Urinary bladder (tissue), 3 donors: ENCODE measurements at regions not wholly inside any gene's neighbourhood (a gene's known extent, or its start where the extent isn't known, plus 50 kb on each side); places are given as distances from the start of the nearest gene placed in this dataset.
A peak's percentile ranks its signal among the peaks of the same experiment; 100 is the strongest.

Experiments used
- DNase-seq: peaks from one replicate; pipeline ENCODE4 v3.0.0-alpha.2; 2015; ENCODE audit errors: extremely low spot score
- H3K27ac ChIP-seq: one replicate; pipeline ENCODE4 v1.5.1; 2013; ENCODE audit warnings: low read depth, mild to moderate bottlenecking, moderate library complexity
- H3K36me3 ChIP-seq: one replicate; pipeline ENCODE4 v1.6.1; 2013; ENCODE audit warnings: mild to moderate bottlenecking, moderate library complexity; ENCODE audit not compliant: insufficient read depth
- H3K4me1 ChIP-seq: one replicate; pipeline ENCODE4 v1.6.1; 2013; ENCODE audit warnings: mild to moderate bottlenecking, moderate library complexity; ENCODE audit not compliant: insufficient read depth
- H3K4me3 ChIP-seq: one replicate; pipeline ENCODE4 v1.5.1; 2013; ENCODE audit warnings: low read depth, low read length
- WGBS: extraction: QIAGEN DNeasy Blood & Tissue Kit; methylation state at CpG from one replicate; pipeline ENCODE4 v1.1.7; 2013; 5-methylcytosine and 5-hydroxymethylcytosine counted together
- donor health status: healthy with polysubstance abuse.
- donor health status: healthy.

- peak overlapping the region; percentile 56 for H3K27ac ChIP-seq
- WGBS: 23% methylated on average over 6 of the region's 6 CpGs
- no peaks in the 10 kb centered on the region for H3K36me3 ChIP-seq
- DNase-seq: no peak
- H3K4me1 ChIP-seq: no peaks in the 10 kb centered on the region
- peak overlapping the region; percentile 6 for H3K4me3 ChIP-seq
Measured at GRCh38 chr10:10796774-10797415, 220.8 kb upstream of the CELF2 start.

GRCh38 chr10:10797513-10797912 lies 220.2 kb upstream of the CELF2 start:
- WGBS: 30% methylated on average over 8 of the region's 8 CpGs
- DNase-seq: no peak
- Histone ChIP-seq H3K27ac (peak overlapping the region; percentile 86), H3K4me3 (peak overlapping the region; percentile 15), H3K36me3 (no peaks in the 10 kb centered on the region), H3K4me1 (no peaks in the 10 kb centered on the region)

GRCh38 chr10:10798102-10798863 lies 219.4 kb upstream of the CELF2 start:
- no peak for DNase-seq
- 21% methylated on average over 20 of the region's 20 CpGs for WGBS
- no peaks in the 10 kb centered on the region for H3K4me1 ChIP-seq
- no peak overlapping the region for H3K4me3 ChIP-seq
- H3K27ac ChIP-seq: peak overlapping the region; percentile 74
- no peaks in the 10 kb centered on the region for H3K36me3 ChIP-seq

DNA sequence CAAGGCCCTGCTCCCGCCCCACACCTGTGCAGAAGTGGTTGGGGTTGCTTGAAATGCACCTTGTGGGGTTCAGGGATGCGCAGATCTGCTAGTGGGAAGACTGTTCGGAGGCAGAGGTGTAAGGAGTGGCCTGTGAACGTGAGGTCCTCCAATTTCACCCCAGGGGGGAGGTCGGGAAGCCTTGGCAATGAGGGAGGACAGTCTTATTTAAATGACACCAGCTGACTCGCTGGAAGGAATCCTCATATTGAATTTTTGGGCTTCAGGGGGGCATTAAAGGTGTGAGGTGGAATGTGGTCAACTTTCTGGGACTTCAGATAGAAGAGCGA lies 218.8 kb upstream of the CELF2 start:
- H3K4me3 ChIP-seq: no peak overlapping the region
- H3K27ac ChIP-seq: peak overlapping the region; percentile 74
- H3K4me1 ChIP-seq: no peaks in the 10 kb centered on the region
- 46% methylated on average over 7 of the region's 7 CpGs for WGBS
- no peak for DNase-seq
- no peaks in the 10 kb centered on the region for H3K36me3 ChIP-seq

DNA sequence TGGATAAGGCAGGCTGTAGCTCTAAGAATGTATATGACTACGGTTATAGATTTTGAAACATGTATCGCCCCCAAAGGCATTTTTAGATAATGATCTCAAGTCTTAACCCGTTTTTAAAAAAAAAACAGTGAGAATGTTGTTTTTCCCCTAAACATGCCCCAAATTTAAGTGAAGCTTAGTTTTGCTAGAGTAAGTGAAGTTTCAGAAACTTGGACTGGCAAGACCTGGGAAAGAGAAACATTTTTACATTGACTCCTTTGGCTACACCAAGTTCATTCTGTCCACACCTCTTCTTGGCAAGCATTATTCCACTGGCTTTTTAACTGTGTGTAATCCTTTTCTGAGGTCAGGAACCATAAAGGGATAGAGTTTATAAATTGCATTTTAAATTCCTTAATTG lies 216.7 kb upstream of the CELF2 start:
- Histone ChIP-seq H3K27ac (no peak overlapping the region), H3K4me3 (no peak overlapping the region), H3K36me3 (no peaks in the 10 kb centered on the region), H3K4me1 (no peaks in the 10 kb centered on the region)
- 71% methylated on average over 3 of the region's 3 CpGs for WGBS
- no peak for DNase-seq

GRCh38 chr10:10803278-10803677 lies 214.4 kb upstream of the CELF2 start:
- H3K36me3 ChIP-seq: no peaks in the 10 kb centered on the region
- no peak for DNase-seq
- H3K27ac ChIP-seq: no peak overlapping the region
- 28% methylated on average over 1 of the region's 1 CpG for WGBS
- H3K4me1 ChIP-seq: no peaks in the 10 kb centered on the region
- H3K4me3 ChIP-seq: no peak overlapping the region

DNA sequence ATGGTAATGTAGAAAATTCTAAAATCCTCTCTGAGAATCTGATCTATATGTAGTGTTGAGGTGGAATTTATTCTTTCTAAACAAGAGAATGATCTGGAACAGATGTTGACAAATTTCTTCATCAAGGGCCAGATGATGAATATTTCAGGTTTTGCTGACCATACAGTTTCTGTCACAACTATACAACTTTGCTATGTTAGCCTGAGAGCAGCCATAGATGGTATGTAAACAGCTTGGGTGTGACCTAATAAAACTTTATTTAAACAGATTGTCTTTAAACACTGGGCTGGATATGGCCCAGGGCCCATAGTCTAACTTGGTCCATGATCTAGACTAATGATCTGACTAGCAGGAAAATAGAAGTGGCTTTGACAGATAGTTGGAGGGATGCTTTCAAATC lies 213.6 kb upstream of the CELF2 start:
- Histone ChIP-seq H3K4me1 (no peaks in the 10 kb centered on the region), H3K4me3 (no peak overlapping the region), H3K27ac (no peak overlapping the region), H3K36me3 (no peaks in the 10 kb centered on the region)
- no peak for DNase-seq

DNA sequence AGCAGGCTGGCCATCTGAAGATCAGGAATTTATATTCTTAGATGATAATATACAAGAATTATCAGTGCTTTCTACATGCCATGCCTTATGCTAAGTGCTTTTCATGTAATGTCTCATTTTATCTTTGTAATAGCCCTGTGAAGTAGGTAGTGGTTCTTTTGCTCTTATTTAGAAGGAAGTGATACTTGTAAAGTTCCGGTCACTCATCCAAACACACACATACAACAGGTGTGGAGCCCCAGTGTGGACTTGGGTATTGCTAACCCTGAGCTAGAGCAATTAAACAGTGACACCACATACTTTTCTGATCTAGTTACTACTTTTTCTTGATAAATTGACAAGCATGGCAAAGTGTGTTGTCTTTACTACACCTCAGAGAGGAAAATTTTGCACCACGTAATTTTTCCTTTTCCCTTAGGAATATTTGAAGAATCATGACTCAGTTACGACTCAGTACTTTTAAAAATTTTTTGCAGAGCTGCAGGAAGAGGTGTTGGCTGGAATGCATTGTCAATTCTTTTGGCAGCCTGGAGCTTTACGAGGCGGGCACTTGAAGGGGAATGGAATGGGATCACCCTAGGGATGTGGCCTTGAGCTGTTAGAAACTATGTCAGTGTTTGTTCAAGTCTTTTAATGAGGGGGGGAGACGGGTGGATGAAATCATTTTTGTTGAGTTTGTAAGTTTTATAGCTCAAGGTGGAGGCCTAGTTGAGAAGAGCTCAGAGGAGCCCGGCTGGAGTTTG lies 212.5 kb upstream of the CELF2 start:
- whole genome bisulfite sequencing: 54% methylated on average over 7 of the region's 7 CpGs
- DNase-seq: no peak
- no peak overlapping the region for H3K4me3 ChIP-seq
- no peaks in the 10 kb centered on the region for H3K4me1 ChIP-seq
- H3K27ac ChIP-seq: no peak overlapping the region
- no peaks in the 10 kb centered on the region for H3K36me3 ChIP-seq

DNA sequence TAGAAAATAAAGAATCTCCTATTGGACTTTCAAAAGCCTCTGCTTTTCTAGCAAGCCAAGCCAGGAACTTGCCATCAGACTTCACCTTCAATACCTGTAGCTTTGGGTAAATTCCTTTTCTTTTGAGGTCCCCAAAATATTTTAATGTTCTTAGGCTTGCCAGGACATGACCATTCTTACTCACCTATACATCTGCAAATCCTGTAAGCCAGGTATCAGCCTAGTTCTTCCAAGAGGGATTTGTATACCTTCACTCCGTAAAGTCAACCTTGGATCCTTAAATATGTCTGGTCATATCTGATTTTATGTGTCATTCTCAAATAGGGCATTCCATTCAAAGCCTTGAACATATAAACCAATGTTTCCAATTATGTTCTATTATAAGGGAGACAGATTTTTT lies 210.6 kb upstream of the CELF2 start:
- DNase-seq: no peak
- WGBS: 93% methylated on average over 1 of the region's 1 CpG
- Histone ChIP-seq H3K27ac (no peak overlapping the region), H3K36me3 (no peaks in the 10 kb centered on the region), H3K4me3 (no peak overlapping the region), H3K4me1 (no peaks in the 10 kb centered on the region)

DNA sequence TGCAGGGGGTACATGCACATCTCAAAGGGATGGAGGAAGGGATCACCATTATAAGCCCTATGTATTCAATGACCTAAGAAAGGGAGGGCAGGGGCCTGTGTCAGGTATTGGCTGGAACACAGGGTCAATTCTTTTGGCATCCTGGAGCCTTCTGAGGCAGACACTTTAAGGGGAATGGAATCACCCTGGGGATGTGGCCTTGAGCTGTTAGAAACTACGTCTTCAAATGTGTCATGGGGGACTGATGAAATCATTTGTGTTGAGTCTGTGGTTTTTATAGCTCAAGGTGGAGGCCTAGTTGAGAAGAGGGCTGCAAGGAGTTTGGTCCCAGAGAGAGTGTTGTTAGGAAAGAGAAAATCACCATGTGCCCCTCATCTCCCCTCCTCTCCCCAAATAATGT lies 206.1 kb upstream of the CELF2 start:
- H3K27ac ChIP-seq: no peak overlapping the region
- no peak overlapping the region for H3K4me3 ChIP-seq
- no peak for DNase-seq
- 90% methylated on average over 1 of the region's 1 CpG for WGBS
- H3K4me1 ChIP-seq: no peaks in the 10 kb centered on the region
- H3K36me3 ChIP-seq: no peaks in the 10 kb centered on the region

DNA sequence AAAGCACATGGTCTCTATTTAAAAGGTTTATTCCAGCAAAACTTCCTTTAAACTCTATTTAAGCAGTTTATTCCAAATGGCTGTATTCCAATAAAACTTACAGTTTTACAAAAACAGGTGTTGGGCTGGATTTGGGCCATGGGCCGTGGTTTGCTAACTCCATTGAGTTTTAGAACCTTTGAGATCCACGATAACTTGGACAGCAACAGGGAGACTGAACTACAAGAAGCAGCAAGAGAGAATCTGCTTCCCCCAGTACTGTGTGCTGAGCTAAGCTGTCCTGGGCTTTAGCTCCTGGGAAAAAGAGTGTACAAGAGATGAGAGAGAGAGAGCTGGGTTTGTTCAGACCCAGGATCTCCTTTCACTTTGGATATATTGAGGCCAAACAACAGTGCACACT lies 204.0 kb upstream of the CELF2 start:
- no peak overlapping the region for H3K27ac ChIP-seq
- H3K36me3 ChIP-seq: no peaks in the 10 kb centered on the region
- no peak overlapping the region for H3K4me3 ChIP-seq
- 73% methylated on average over 2 of the region's 2 CpGs for WGBS
- DNase-seq: no peak
- no peaks in the 10 kb centered on the region for H3K4me1 ChIP-seq

DNA sequence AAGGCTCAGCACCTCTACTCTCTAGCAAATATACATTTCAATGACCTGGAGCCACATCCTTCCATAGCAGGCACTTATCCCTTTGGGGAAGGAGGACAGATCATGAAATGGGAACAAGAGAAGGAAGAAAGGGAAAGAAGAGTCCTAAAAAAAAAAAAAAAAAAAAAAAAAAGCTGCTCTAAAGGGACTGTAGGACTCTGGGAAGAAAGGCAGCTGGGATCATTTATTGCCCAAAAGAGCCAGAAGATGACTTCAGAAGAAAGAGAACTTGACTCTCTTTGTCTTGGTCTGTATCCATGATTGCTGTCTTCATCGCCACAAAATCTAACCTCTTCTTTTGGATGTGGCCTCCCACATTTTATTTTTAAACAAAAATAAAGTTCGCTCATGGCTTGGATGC lies 203.6 kb upstream of the CELF2 start:
- Histone ChIP-seq H3K36me3 (no peaks in the 10 kb centered on the region), H3K4me1 (no peaks in the 10 kb centered on the region), H3K27ac (no peak overlapping the region), H3K4me3 (no peak overlapping the region)
- 93% methylated on average over 2 of the region's 2 CpGs for WGBS
- no peak for DNase-seq

DNA sequence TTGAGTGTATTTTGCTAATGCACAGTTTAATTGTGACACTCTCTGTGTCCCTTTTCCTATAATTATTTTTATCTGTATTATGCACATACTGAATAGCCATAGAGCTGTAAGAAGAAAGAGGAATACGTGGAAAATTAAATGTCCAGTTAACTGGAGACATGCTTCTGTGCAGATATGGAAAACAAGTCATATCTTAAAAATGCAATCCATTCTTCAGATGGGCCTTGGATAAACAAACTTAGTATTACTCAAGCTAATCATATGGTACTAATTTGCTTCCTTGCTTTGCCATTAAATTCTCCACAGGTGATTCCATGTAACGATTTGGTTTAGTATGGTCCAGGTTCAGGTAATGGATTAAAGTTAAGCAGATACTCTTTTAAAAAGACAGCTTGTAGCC lies 201.2 kb upstream of the CELF2 start:
- no peak overlapping the region for H3K4me3 ChIP-seq
- DNase-seq: no peak
- no peaks in the 10 kb centered on the region for H3K4me1 ChIP-seq
- H3K27ac ChIP-seq: no peak overlapping the region
- no peaks in the 10 kb centered on the region for H3K36me3 ChIP-seq
- WGBS: 75% methylated on average over 2 of the region's 2 CpGs

DNA sequence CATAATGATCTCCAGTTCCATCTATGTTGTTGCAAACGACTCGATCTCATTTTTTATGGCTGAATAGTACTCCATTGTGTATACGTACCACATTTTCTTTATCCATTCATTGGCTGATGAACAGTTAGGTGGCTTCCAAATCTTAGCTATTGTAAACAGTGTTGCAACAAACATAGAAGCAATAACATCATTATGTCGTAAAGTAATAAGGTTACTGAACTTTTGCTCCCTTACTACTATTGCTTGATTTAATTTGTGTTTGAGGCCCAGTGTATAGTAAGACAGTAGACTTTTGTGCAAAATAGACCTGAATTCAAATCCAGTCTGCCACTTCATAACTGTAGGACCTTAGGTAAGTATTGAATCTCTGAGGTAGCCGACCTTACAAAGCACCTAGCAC lies 200.1 kb upstream of the CELF2 start:
- no peaks in the 10 kb centered on the region for H3K36me3 ChIP-seq
- no peaks in the 10 kb centered on the region for H3K4me1 ChIP-seq
- 73% methylated on average over 5 of the region's 5 CpGs for WGBS
- H3K4me3 ChIP-seq: no peak overlapping the region
- DNase-seq: no peak
- no peak overlapping the region for H3K27ac ChIP-seq
